K562 (cell line): ENCODE measurements at regions not wholly inside any gene's neighbourhood (a gene's known extent, or its start where the extent isn't known, plus 50 kb on each side); places are given as distances from the start of the nearest gene placed in this dataset.

Experiments used
- ATAC-seq: fragments of 200-7000 bp; cut with Tn5 transposase; 3 replicates; pipeline ENCODE4 v1.9.1; 2020; ENCODE audit warnings: moderate library complexity
- BruUV-seq: library from RNA; stranded (reverse); fragments of 400-500 nt; replicated peaks from 2 replicates; lab custom pipeline; 2021; lab: Mats Ljungman, UMichigan
- CTCF ChIA-PET: fragments of 300-600 bp; formaldehyde crosslinking; extraction: SDS; loops from one replicate; lab custom pipeline; 2021; ENCODE audit warnings: low intra/inter-chr PET ratio; lab: Yijun Ruan, JAX
- POLR2A ChIA-PET: fragments of 300-600, 350-650 bp; sonication (Branson Sonifier 250); formaldehyde crosslinking; extraction: SDS; loops from one replicate; lab custom pipeline; 2021; ENCODE audit warnings: antibody characterized with exemption, inconsistent platforms; lab: Yijun Ruan, JAX
- DNase-seq, 4 experiments: peaks; one replicate each; pipeline versions ENCODE4 v3.0.0 to v3.0.0-alpha.2; 2011 to 2018; ENCODE audit warnings: low spot score in 3 of 4, mixed read lengths in 3 of 4; ENCODE audit errors: extremely low read depth in 1 of 4
- FAIRE-seq: peaks from 2 replicates; lab custom pipeline; 2011; peaks lifted over from hg19 to GRCh38; lab: Jason Lieb, UNC
- H2AFZ ChIP-seq: 2 replicates; pipeline ENCODE4 v1.6.0; 2011; ENCODE audit warnings: low read depth, low read length, control low read depth, inconsistent platforms
- H3K27ac ChIP-seq: fragments of 200-600 bp; 3 replicates; pipeline ENCODE4 v1.8.0; 2011; ENCODE audit warnings: low read depth, mild to moderate bottlenecking, control low read depth, inconsistent platforms, low read length, moderate library complexity, mixed read lengths; ENCODE audit errors: extremely low read depth
- H3K27me3 ChIP-seq, 2 experiments: fragments of 300-600 bp in 1 of 2; 2 replicates in 1 of 2; 3 replicates in 1 of 2; pipeline versions ENCODE4 v1.6.0 to v1.8.0; 2011; ENCODE audit warnings: inconsistent platforms in 2 of 2, low read length in 2 of 2, mild to moderate bottlenecking in 1 of 2, mixed read lengths in 1 of 2, moderate library complexity in 1 of 2; ENCODE audit not compliant: control insufficient read depth in 2 of 2, insufficient read depth in 2 of 2
- H3K36me3 ChIP-seq: fragments of 300-600 bp; 3 replicates; pipeline ENCODE4 v1.8.0; 2011; ENCODE audit warnings: mild to moderate bottlenecking, low read length, inconsistent platforms; ENCODE audit not compliant: control insufficient read depth, insufficient read depth
- H3K4me1 ChIP-seq, 2 experiments: fragments of 200-600 bp in 1 of 2; replicated peaks in 1 of 2; 2 replicates in 1 of 2; 3 replicates in 1 of 2; pipeline versions ENCODE4 v1.5.1 to v1.8.0; 2011; ENCODE audit warnings: inconsistent platforms in 2 of 2, low read length in 2 of 2, mild to moderate bottlenecking in 1 of 2, mixed read lengths in 1 of 2, moderate library complexity in 1 of 2; ENCODE audit not compliant: control insufficient read depth in 2 of 2, insufficient read depth in 2 of 2
- H3K4me2 ChIP-seq: 2 replicates; pipeline ENCODE4 v1.6.1; 2011; ENCODE audit warnings: low read length, control low read depth, inconsistent platforms, mixed read lengths; ENCODE audit not compliant: insufficient read depth
- H3K4me3 ChIP-seq: fragments of 200-600 bp; sonication (generic), shearing (Covaris generic); 2 replicates; pipeline ENCODE4 v1.5.1; 2016; ENCODE audit warnings: control low read depth, inconsistent platforms
- H3K79me2 ChIP-seq: fragments of 200-600 bp; 3 replicates; pipeline ENCODE4 v1.8.0; 2011; ENCODE audit warnings: low read length, inconsistent platforms; ENCODE audit not compliant: control insufficient read depth, insufficient read depth
- H3K9ac ChIP-seq, 2 experiments: 2 replicates each; pipeline versions ENCODE4 v1.6.0 to v1.6.1; 2011; ENCODE audit warnings: low read depth in 2 of 2, low read length in 2 of 2, control low read depth in 1 of 2, inconsistent platforms in 1 of 2, mild to moderate bottlenecking in 1 of 2, mixed read lengths in 1 of 2; ENCODE audit not compliant: insufficient read depth in 1 of 2
- H3K9me1 ChIP-seq: one replicate; pipeline ENCODE4 v1.6.0; 2011; ENCODE audit warnings: inconsistent platforms, mild to moderate bottlenecking, low read length, moderate library complexity; ENCODE audit not compliant: control insufficient read depth, insufficient read depth
- H3K9me3 ChIP-seq: replicated peaks from 2 replicates; pipeline ENCODE4 v1.5.1; 2011; ENCODE audit warnings: low read depth, low read length, inconsistent platforms; ENCODE audit not compliant: control insufficient read depth, insufficient read depth
- H4K20me1 ChIP-seq: replicated peaks from 2 replicates; pipeline ENCODE4 v1.6.1; 2011; ENCODE audit warnings: low read length, inconsistent platforms, mixed read lengths; ENCODE audit not compliant: control insufficient read depth, insufficient read depth
- BRD4 ChIP-seq: fragments of 200-600 bp; sonication (generic); IDR thresholded peaks from 2 replicates; pipeline ENCODE4 v1.6.1; 2017; ENCODE audit warnings: inconsistent platforms
- CREB1 ChIP-seq, 2 experiments: sonication (generic) in 1 of 2; formaldehyde crosslinking in 1 of 2; IDR thresholded peaks; 2 replicates each; pipeline versions ENCODE4 v1.6.1 to v1.8.0; 2012 to 2022; ENCODE audit warnings: inconsistent platforms in 1 of 2, mild to moderate bottlenecking in 1 of 2, missing genetic modification reagents in 1 of 2, moderate library complexity in 1 of 2
- MED1 ChIP-seq: sonication (generic); formaldehyde crosslinking; IDR thresholded peaks from 2 replicates; pipeline ENCODE4 v1.8.1; 2023; ENCODE audit warnings: missing genetic modification reagents, borderline replicate concordance
- PHTF2 ChIP-seq: fragments of 250-450 bp; sonication (Bioruptor Pico); IDR thresholded peaks from 2 replicates; pipeline ENCODE4 v1.5.0; 2021; ENCODE audit warnings: mild to moderate bottlenecking
- RBM39 ChIP-seq: fragments of 200-400 bp; formaldehyde crosslinking; optimal IDR thresholded peaks from 2 replicates; pipeline ENCODE3; 2018; ENCODE audit warnings: low read depth, low read length
- RFX5 ChIP-seq: IDR thresholded peaks from 2 replicates; pipeline ENCODE4 v1.6.1; 2011; ENCODE audit warnings: low read depth, mild to moderate bottlenecking, improper control_type of control experiment, low read length
- SMARCA4 ChIP-seq: fragments of 450-650 bp; IDR thresholded peaks from 2 replicates; pipeline ENCODE4 v1.6.1; 2016
- SREBF1 ChIP-seq: fragments of 150-350 bp; IDR thresholded peaks from 2 replicates; pipeline ENCODE4 v1.6.1; 2014; ENCODE audit warnings: antibody characterized with exemption, low read depth, low read length, borderline replicate concordance
- TBP ChIP-seq: optimal IDR thresholded peaks from 2 replicates; pipeline ENCODE3; 2011; ENCODE audit warnings: low read depth, low read length, improper control_type of control experiment
- XRCC3 ChIP-seq: fragments of 450-650 bp; IDR thresholded peaks from 2 replicates; pipeline ENCODE4 v1.6.1; 2017; ENCODE audit warnings: mild to moderate bottlenecking, moderate library complexity
- ZNF217 ChIP-seq: sonication (generic); formaldehyde crosslinking; IDR thresholded peaks from 2 replicates; pipeline ENCODE4 v1.8.0; 2022; ENCODE audit warnings: mild to moderate bottlenecking, missing genetic modification reagents
- ZNF239 ChIP-seq: fragments of 250-450 bp; sonication (Bioruptor Pico); IDR thresholded peaks from 2 replicates; pipeline ENCODE4 v1.4.0; 2020; ENCODE audit warnings: mild to moderate bottlenecking
- ZNF316 ChIP-seq: fragments of 450-650 bp; IDR thresholded peaks from 2 replicates; pipeline ENCODE4 v1.6.1; 2016
- WGBS: fragments of 100-300 bp; shearing (Covaris generic); methylation state at CpG from one replicate; pipeline ENCODE4 v1.1.6; 2016; ENCODE audit warnings: low coverage, mixed read lengths; ENCODE audit not compliant: insufficient coverage; ENCODE audit errors: missing lambda C conversion rate; 5-methylcytosine and 5-hydroxymethylcytosine counted together
- in situ Hi-C: fragments of 300-500 bp; cut with MboI; formaldehyde crosslinking; loops from 4 replicates; pipeline ENCODE4 v1.15.0; 2018; ENCODE audit warnings: inconsistent platforms, mixed read lengths
- intact Hi-C: fragments of 100-400 bp; cut with micrococcal nuclease; formaldehyde crosslinking; loops from 2 replicates; pipeline ENCODE4 v1.14.2; 2022
- TF ChIP-seq, protein P1 (sequence below): fragments of 250-450 bp; sonication (Bioruptor Pico); IDR thresholded peaks from 2 replicates; pipeline ENCODE4 v1.9.0; 2021; ENCODE audit warnings: mild to moderate bottlenecking
- TF ChIP-seq, protein P2 (sequence below): fragments of 250-450 bp; sonication (Bioruptor Pico); IDR thresholded peaks from 2 replicates; pipeline ENCODE4 v1.8.0; 2022; ENCODE audit warnings: moderate library complexity, mild to moderate bottlenecking, inconsistent platforms
- TF ChIP-seq, protein P3 (sequence below): sonication (generic); formaldehyde crosslinking; IDR thresholded peaks from 2 replicates; pipeline ENCODE4 v1.8.1; 2023; ENCODE audit warnings: mild to moderate bottlenecking, missing genetic modification reagents

DNA sequence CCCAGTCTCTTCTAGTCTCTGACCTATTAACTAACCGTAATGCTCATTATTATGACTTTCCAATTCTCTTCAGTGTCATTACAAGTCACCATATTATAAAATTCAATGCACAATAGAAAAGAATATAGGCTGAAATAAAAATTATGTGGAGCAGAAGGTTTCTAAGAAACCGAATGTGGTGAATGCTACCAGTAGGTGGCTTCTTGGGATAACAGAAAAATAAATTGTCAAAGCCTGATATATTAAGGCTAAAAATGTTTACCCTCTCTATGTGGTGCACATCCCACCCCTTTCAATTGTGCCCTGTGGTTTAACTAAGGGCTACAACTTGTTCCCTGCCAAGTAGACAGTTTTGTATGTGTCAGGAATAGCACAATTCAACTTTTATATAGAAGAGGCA lies 624.6 kb upstream of the TECRL start:
- ATAC-seq (no peak), FAIRE-seq (no peak), DNase-seq (no peak)
- ChIA-PET POLR2A (no interaction called here), CTCF (no interaction called here)
- WGBS = 0% methylated on average over 2 of the region's 2 CpGs
- Histone ChIP-seq H3K9me1 (no peaks in the 10 kb centered on the region), H3K4me2 (no peak overlapping the region), H3K79me2 (no peaks in the 10 kb centered on the region), H3K27ac (no peak overlapping the region), H3K9me3 (no peaks in the 10 kb centered on the region; the same call in 1 of the 2 replicates), H3K36me3 (no peaks in the 10 kb centered on the region), H3K4me1 (no peaks in the 10 kb centered on the region), H3K4me3 (no peak overlapping the region), H3K9ac (no peak overlapping the region), H4K20me1 (no peaks in the 10 kb centered on the region), H3K27me3 (no peaks in the 10 kb centered on the region), H2AFZ (no peak overlapping the region)
- BruUV-seq = no TSS peak
- no peak for TF ChIP-seq PHTF2
- no peak for TF ChIP-seq ZNF316
- no peak for TF ChIP-seq XRCC3
- no peak for TF ChIP-seq RFX5
- no peak for TF ChIP-seq SREBF1
- TF ChIP-seq TBP = no peak
- no peak for TF ChIP-seq ZNF239
- TF ChIP-seq, protein P1, sequence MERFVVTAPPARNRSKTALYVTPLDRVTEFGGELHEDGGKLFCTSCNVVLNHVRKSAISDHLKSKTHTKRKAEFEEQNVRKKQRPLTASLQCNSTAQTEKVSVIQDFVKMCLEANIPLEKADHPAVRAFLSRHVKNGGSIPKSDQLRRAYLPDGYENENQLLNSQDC = no peak
- intact Hi-C loops (no loop called here), in situ Hi-C loops (no loop called here)

DNA sequence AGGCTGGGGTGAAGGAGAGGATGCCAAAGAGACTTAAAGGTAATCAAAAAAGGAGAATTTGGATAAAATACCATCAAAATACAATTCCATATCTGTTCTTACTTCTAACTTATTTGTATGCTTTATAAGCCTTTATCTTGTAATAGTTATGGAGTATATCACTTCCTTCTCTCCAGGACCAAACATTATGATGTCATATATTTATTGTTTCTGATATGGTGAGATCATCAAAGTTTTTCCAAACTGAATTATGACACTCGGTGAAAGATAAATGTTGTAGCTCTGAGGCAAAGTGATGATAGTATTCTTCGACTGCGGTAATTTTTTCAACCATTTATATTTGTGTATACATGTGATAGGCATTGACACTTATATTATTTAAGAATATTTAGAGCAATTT lies 619.3 kb upstream of the TECRL start:
- in situ Hi-C loops = no loop called here
- FAIRE-seq (no peak), DNase-seq (no peak), ATAC-seq (no peak)
- Histone ChIP-seq H2AFZ (no peak overlapping the region), H3K36me3 (no peaks in the 10 kb centered on the region), H3K9ac (no peak overlapping the region), H3K4me3 (no peak overlapping the region), H3K27me3 (no peaks in the 10 kb centered on the region), H3K4me1 (no peaks in the 10 kb centered on the region), H3K27ac (no peak overlapping the region), H3K9me3 (no peaks in the 10 kb centered on the region), H4K20me1 (no peaks in the 10 kb centered on the region), H3K9me1 (no peaks in the 10 kb centered on the region), H3K79me2 (no peaks in the 10 kb centered on the region), H3K4me2 (no peak overlapping the region)
- ChIA-PET POLR2A (no interaction called here), CTCF (no interaction called here)
- no TSS peak for BruUV-seq
- intact Hi-C loops = no loop called here
- WGBS = 5% methylated on average over 3 of the region's 3 CpGs
- TF ChIP-seq SMARCA4 (no peak), ZNF217 (CRISPR knock-in tag) (no peak), RBM39 (no peak), BRD4 (no peak), CREB1 (IDR thresholded peaks at IDR 0.05) (no peak), CREB1 (CRISPR knock-in tag; IDR thresholded peaks at IDR 0.05) (no peak), MED1 (CRISPR knock-in tag) (no peak)
- TF ChIP-seq, protein P2, sequence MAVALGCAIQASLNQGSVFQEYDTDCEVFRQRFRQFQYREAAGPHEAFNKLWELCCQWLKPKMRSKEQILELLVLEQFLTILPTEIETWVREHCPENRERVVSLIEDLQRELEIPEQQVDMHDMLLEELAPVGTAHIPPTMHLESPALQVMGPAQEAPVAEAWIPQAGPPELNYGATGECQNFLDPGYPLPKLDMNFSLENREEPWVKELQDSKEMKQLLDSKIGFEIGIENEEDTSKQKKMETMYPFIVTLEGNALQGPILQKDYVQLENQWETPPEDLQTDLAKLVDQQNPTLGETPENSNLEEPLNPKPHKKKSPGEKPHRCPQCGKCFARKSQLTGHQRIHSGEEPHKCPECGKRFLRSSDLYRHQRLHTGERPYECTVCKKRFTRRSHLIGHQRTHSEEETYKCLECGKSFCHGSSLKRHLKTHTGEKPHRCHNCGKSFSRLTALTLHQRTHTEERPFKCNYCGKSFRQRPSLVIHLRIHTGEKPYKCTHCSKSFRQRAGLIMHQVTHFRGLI (CRISPR knock-in tag) = no peak
- TF ChIP-seq, protein P3, sequence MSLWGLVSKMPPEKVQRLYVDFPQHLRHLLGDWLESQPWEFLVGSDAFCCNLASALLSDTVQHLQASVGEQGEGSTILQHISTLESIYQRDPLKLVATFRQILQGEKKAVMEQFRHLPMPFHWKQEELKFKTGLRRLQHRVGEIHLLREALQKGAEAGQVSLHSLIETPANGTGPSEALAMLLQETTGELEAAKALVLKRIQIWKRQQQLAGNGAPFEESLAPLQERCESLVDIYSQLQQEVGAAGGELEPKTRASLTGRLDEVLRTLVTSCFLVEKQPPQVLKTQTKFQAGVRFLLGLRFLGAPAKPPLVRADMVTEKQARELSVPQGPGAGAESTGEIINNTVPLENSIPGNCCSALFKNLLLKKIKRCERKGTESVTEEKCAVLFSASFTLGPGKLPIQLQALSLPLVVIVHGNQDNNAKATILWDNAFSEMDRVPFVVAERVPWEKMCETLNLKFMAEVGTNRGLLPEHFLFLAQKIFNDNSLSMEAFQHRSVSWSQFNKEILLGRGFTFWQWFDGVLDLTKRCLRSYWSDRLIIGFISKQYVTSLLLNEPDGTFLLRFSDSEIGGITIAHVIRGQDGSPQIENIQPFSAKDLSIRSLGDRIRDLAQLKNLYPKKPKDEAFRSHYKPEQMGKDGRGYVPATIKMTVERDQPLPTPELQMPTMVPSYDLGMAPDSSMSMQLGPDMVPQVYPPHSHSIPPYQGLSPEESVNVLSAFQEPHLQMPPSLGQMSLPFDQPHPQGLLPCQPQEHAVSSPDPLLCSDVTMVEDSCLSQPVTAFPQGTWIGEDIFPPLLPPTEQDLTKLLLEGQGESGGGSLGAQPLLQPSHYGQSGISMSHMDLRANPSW = no peak
